ENCODE measurements at regions not wholly inside any gene's neighbourhood (a gene's known extent, or its start where the extent isn't known, plus 50 kb on each side); places are given as distances from the start of the nearest gene placed in this dataset.

DNA sequence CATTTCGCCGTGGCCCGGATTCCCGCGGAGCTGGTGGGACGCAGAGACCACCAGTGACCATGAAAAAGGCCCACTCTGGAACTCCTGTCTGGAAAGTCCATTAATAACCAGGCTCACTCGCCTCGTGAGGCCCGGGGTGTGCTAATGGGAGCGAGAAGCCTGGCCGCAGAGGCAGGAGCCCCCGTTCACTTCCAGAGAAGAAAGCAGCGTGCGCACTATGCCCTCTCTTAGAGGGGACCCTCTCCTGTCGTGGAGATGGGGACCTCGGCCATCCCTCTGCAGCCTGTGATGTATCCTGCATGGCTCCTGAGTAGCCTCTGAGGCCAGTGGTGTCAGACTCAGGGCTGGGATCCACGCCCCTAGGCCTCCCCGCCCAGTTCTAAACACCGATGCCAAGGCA lies 134.1 kb upstream of the VRK1 start:
- H2AFZ ChIP-seq (ENCODE audit: low read depth, low read length), result no peak overlapping the region
- CTCF ChIA-PET, result no interaction called here
- no peak for DNase-seq (ENCODE audit: low read depth, low spot score)

More for the DNA sequence above, 134.1 kb upstream of the VRK1 start:
- Histone ChIP-seq H4K20me1 (replicated peaks; ENCODE audit: control insufficient read depth, extremely low read depth, insufficient read depth, low read length) (no peaks in the 10 kb centered on the region), H3K4me3 (replicated peaks in 1 of 3; ENCODE audit: insufficient read depth in 1 of 3, low read depth in 1 of 3, low read length in 3 of 3) (no peak overlapping the region), H3K9me3 (replicated peaks; ENCODE audit: control insufficient read depth, insufficient read depth, low read length) (no peaks in the 10 kb centered on the region), H3K4me2 (ENCODE audit: insufficient read depth, low read length) (no peak overlapping the region), H3K4me1 (ENCODE audit: control insufficient read depth, extremely low read depth, insufficient read depth, low read length) (no peaks in the 10 kb centered on the region), H3K79me2 (ENCODE audit: control insufficient read depth, insufficient read depth, low read length) (no peaks in the 10 kb centered on the region), H3K27ac (ENCODE audit: insufficient read depth, low read depth, low read length) (no peak overlapping the region), H3K9ac (replicated peaks; ENCODE audit: extremely low read depth, insufficient read depth, low read length) (no peak overlapping the region), H3K27me3 (ENCODE audit: control insufficient read depth in 2 of 2, insufficient read depth in 2 of 2, low read length in 2 of 2) (no peaks in the 10 kb centered on the region), H3K9me1 (replicated peaks; ENCODE audit: control insufficient read depth, extremely low read depth, insufficient read depth, low read length) (no peaks in the 10 kb centered on the region), H3K36me3 (ENCODE audit: control insufficient read depth in 2 of 2, extremely low read depth in 1 of 2, insufficient read depth in 2 of 2, low read length in 2 of 2) (no peaks in the 10 kb centered on the region)
- intact Hi-C loops (cut with micrococcal nuclease), result no loop called here
- FAIRE-seq, result no peak
- dilution Hi-C loops (cut with MboI; ENCODE audit: extremely low pct_ligation_motif_present, low sequenced_read_pairs), result no loop called here
- POLR2A ChIA-PET, result no interaction called here
- no TSS peak for BruUV-seq (replicated peaks)
- TF ChIP-seq, protein P1, sequence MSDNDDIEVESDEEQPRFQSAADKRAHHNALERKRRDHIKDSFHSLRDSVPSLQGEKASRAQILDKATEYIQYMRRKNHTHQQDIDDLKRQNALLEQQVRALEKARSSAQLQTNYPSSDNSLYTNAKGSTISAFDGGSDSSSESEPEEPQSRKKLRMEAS (IDR thresholded peaks at IDR 0.05; ENCODE audit: insufficient read depth, insufficient read length), result no peak
- no peak for TF ChIP-seq MYC (IDR thresholded peaks at IDR 0.05; ENCODE audit: low read depth, low read length)
- TF ChIP-seq, protein P2, sequence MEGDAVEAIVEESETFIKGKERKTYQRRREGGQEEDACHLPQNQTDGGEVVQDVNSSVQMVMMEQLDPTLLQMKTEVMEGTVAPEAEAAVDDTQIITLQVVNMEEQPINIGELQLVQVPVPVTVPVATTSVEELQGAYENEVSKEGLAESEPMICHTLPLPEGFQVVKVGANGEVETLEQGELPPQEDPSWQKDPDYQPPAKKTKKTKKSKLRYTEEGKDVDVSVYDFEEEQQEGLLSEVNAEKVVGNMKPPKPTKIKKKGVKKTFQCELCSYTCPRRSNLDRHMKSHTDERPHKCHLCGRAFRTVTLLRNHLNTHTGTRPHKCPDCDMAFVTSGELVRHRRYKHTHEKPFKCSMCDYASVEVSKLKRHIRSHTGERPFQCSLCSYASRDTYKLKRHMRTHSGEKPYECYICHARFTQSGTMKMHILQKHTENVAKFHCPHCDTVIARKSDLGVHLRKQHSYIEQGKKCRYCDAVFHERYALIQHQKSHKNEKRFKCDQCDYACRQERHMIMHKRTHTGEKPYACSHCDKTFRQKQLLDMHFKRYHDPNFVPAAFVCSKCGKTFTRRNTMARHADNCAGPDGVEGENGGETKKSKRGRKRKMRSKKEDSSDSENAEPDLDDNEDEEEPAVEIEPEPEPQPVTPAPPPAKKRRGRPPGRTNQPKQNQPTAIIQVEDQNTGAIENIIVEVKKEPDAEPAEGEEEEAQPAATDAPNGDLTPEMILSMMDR (IDR thresholded peaks at IDR 0.05; ENCODE audit: extremely low read depth in 1 of 2, insufficient read depth in 1 of 2, low read depth in 1 of 2, low read length in 2 of 2), result no peak
- TF ChIP-seq EZH2 (IDR thresholded peaks at IDR 0.05; ENCODE audit: borderline replicate concordance, low read depth, low read length, severe bottlenecking), result no peak
- TF ChIP-seq POLR2AphosphoS5 (IDR thresholded peaks at IDR 0.05; ENCODE audit: insufficient read depth, low read depth, low read length), result no peak
- TF ChIP-seq POLR2A (IDR thresholded peaks at IDR 0.05; ENCODE audit: low read depth, low read length), result no peak
- TF ChIP-seq GATA2 (IDR thresholded peaks at IDR 0.05; ENCODE audit: insufficient read depth, insufficient read length, low read depth, low read length), result no peak
- no peak for TF ChIP-seq FOS (IDR thresholded peaks at IDR 0.05; ENCODE audit: borderline replicate concordance, insufficient read depth, low read length)
- no peak for TF ChIP-seq JUN (IDR thresholded peaks at IDR 0.05; ENCODE audit: borderline replicate concordance, insufficient read depth, insufficient read length, low read depth)

Data from endothelial cell of umbilical vein (primary cell).